NCI-H526 treated with DMSO at 0.1 percent for 48 hours (cell line): ENCODE measurements at regions not wholly inside any gene's neighbourhood (a gene's known extent, or its start where the extent isn't known, plus 50 kb on each side); places are given as distances from the start of the nearest gene placed in this dataset.
"Not testable (repeated sequence)": the region's sequence is repeated elsewhere in the genome, so short reads cannot be mapped to it uniquely, and the experiment has no call there.

ENCODE experiments used
- DNase-seq: peaks from one replicate; lab custom pipeline; 2025; lab: John Stamatoyannopoulos, UW

GRCh38 chr6:55955684-55956083 lies 80.3 kb upstream of the BMP5 start:
- no peak for DNase-seq

DNA sequence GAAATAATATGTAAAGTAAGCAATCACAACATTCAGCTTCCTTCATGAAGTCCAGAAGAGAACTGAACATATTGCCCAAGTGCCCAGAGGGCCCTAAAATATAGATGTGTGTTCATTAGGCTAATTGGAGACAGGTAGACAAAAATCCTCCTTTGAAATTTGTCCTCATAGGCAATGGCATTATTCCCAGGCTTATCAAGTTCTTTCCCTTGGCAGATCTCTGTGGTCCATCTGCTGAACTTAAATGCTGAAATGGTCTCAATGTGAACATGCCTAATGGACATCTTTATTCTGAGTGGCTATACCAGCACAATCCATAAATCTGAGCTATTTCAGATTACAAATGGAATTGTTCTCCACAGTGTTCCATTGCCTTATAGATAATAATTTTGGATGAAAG lies 79.0 kb upstream of the BMP5 start:
- DNase-seq: no peak

DNA sequence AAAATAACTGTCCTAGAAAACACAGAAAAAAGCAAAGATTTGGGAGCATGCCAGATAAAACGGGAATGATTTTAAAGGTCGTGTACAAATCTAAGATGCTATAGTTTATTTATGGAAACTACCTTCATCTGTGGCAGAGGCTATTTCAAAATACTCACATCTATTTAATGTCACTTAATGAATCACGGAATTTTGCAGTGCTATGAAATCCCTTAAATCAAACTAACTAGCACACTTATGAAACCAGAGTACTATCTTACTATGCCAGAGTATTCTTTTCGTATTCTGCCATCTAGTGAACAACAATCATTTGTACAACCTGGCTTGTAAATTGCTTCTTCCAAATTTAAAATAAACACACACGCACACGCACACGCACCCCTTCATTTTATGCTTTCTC lies 77.9 kb upstream of the BMP5 start:
- peak; percentile 13 for DNase-seq

GRCh38 chr6:55950071-55950814 lies 74.9 kb upstream of the BMP5 start:
- DNase-seq: no peak

DNA sequence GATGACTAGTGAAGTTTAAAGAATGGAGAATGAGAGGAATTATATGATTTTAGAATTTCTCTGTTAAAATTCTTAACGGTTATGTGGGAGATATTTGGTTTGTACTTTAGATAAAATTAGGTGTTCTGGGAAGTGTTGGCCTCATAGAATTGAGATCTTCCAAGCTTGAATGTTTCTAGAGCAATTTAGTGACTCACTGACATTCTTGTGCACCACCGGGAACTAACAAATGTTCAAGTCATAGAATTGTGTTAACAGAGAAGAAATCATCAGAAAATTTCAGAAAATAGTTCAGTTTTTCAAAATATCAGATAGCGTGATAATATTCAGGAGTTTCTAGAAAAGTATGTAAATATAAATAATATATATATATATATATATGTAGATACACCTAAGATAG lies 67.9 kb upstream of the BMP5 start:
- no peak for DNase-seq

DNA sequence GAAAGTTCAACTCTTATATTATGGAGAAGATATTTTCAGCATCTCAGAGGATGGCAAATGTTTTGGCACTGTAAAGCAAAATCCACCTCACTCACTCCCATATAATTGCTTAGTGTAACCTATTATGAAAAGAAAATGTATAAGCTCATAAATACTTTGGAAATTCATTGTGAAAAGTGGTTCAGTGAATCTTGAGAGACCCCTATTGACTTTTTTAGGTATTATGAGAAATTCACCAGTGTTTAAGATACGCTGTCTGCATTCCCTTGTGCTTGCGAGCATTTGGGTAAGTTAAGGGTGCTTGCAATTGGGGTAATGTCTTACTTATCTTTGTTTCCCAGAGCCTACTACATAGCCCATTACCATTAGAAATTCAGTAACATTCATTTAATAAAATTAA lies 66.3 kb upstream of the BMP5 start:
- no peak for DNase-seq

DNA sequence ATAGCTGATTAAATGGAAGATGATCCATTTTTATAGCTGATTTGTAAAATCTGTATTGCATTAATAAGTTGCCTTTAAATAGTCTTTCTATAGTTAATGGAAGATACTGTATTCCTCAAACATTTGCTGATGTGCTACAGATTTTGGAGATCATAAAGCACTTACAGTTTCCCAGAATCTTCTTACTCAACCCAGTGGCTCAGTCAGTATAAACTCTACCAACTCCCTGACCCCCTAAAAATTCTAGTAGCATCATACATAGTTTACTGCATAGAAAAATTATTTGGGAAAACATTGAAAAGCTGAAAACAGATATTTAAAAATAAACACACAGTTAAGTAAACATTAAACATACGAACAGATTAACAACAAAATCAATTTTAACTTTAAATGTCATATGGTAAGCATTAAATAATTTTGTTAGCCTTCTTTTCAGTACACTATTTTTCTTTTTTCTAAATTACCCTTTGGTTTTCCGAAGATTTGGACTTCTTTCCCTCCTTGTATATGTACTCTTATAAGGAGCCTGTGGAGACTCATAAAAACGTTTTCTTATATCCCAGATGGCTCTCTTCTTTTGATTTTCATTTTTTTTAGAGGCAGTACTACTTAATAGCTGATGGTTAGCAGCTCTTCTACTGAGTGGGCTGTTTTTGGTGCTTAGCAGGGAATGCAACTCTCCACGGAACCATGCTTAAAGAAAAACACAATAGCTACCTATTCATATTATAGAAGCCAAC lies 62.7 kb upstream of the BMP5 start:
- DNase-seq: no peak

- DNase-seq: no peak
Measured at GRCh38 chr6:55937261-55937947, 62.0 kb upstream of the BMP5 start.

- DNase-seq: no peak
Measured at GRCh38 chr6:55931101-55931500, 55.7 kb upstream of the BMP5 start.

- DNase-seq: not testable (repeated sequence)
Measured at GRCh38 chr6:55927713-55928112, 52.3 kb upstream of the BMP5 start.

- DNase-seq: no peak
Measured at GRCh38 chr6:55925292-55925691, 49.9 kb upstream of the BMP5 start.
